Stimulated activated CD8-positive, alpha-beta memory T cell treated with anti-CD3 and anti-CD28 coated beads, Interleukin-15, amount 100 ng/mL, for 48 hours (primary cell): ENCODE measurements at regions not wholly inside any gene's neighbourhood (a gene's known extent, or its start where the extent isn't known, plus 50 kb on each side); places are given as distances from the start of the nearest gene placed in this dataset.

Experiments
- DNase-seq, 2 donors: peaks; one replicate each; pipeline ENCODE4 v3.0.0-alpha.2; 2020; ENCODE audit warnings: low read depth in 2 of 2

- DNase-seq, result no peak
These were observed 311.3 kb downstream of the TNS1 start for GRCh38 chr2:217691516-217691915.

DNA sequence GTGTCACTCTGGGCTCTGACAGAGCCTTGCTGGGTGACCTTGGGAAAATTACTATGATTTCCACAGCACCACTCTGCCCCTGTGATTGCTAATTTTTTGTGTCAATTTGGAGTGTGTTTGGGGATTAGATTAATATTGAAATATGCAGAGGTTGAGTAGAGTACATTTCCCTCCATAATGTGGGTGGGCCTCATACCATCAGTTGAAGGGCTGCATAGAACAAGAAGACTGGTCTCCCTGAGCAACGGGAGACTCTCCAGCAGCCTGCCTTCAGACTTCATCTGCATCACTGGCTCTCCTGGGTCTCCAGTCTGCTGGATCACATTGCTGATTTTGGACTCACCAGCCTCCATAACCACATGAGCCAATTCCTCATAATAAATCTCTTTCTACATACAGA, 313.7 kb downstream of the TNS1 start:
- no peak for DNase-seq

DNA sequence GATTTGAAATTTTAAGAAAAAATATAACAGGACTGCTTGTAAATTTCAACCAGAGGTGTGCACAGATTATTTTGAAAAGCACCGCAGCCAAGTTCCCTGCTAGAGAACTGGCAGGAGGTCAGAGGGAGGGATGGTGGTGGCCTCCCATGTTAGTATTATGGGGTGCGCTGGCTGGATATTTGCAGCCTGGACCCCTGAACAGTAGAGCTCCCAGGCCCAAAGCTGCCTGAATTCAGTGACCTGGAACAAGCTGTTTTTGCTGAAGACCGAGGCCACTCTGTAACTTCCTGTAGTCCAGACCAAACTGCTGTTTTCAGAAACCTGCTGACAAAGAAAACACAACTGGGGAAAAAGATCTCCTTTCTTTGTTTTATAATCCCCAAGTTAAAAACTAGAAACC, 314.3 kb downstream of the TNS1 start:
- no peak for DNase-seq

GRCh38 chr2:217687771-217688170, 315.0 kb downstream of the TNS1 start:
- DNase-seq, result no peak

GRCh38 chr2:217685255-217685605, 317.6 kb downstream of the TNS1 start:
- no peak for DNase-seq

DNA sequence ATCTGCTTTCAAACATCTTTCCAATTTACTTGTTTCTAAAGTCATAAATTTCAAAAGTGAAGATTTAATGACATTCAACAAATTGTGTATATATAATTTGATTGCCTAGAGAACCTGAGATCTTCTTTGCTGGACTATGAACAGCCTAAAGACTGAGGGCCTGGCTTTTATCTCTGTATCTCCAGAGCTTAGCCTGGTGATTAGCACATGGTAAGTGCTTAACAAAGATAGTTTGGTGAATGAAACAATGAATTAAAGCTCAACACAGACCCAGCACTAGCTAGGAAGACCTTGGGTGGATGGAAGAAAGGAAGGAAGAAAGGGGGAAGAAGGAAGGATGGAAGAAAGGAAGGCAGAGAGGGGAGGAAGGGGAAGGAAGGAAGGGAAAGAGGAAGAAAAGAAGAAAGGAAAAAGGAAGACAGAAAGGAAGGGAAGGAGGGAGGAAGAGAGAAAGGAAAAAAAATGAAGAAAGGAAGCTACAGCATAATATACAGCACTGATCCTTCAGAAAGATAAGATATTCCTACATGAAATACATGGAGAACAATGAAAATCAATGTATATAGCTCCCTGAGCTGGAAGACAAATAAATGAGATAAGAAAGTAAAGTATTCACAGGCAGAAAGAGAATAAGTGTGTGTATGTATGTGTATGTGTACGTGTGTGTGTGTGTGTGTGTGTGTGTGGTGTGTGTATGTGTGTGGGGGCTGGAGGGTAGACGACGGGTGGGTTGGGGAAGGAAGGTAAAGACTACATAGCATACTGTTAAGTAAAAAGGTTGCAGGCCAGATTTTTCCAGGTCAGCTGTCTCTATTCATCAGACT, 318.2 kb downstream of the TNS1 start:
- DNase-seq, result no peak

DNA sequence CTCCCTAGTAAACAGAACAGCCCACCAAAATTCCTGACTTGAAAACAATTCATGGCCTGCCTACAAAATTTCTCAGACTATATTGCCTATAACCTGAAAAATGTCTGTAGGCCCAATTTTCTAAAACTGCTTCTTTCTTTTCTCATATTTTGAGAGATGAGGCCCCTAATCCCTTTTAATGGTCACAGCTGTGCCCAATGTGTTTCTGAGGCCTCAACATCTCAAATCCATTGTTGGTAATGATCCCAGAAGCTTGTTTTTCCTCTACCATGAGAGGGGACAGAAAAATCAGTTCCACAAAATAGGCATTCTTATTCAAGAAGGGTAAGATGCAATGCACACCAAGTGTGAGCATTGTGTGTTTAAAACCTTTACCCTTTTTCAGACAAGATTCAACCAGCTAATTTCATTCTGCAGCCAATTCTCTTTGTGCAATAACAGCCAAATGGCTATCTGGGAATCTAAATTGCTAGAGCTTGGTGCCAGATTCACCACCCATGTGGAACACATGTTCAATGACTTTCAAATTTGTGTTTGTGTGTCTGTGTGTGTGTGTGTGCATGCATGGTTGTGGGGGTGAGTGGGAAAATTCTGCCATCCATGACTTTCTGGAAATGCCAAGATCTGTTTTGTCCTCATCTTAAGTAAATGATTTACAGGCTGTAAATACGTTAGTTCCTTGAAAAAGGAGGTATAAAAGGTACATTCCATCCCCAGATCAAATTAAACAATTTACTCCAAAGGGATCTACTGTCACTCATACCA, 319.5 kb downstream of the TNS1 start:
- DNase-seq, result no peak

- DNase-seq, result no peak
These were observed 321.0 kb downstream of the TNS1 start for GRCh38 chr2:217681791-217682190.

- no peak for DNase-seq
These were observed 322.4 kb downstream of the TNS1 start for GRCh38 chr2:217680381-217680780.

DNA sequence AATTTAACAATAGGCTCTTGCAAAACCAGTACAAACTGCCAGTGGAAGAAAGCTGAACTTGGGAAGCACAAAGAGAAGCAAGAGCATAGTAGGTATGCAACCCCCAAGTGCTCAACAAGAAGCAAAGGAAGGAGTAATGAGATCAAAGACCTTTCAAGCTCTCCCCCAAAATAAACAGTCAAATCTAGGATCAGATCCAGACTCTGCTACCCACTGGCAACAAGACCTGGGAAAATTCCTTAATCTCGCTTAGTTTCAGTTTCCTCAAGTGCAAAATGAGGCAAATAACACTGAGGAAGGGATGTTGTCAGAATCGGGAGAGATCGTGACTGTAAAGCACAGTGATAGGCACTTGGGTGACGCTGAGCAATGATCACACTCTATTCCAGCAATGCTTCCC, 329.2 kb downstream of the TNS1 start:
- no peak for DNase-seq

- no peak for DNase-seq
These were observed 330.3 kb downstream of the TNS1 start for GRCh38 chr2:217672472-217672871.

- no peak for DNase-seq
These were observed 330.9 kb downstream of the TNS1 start for GRCh38 chr2:217671871-217672270.

DNA sequence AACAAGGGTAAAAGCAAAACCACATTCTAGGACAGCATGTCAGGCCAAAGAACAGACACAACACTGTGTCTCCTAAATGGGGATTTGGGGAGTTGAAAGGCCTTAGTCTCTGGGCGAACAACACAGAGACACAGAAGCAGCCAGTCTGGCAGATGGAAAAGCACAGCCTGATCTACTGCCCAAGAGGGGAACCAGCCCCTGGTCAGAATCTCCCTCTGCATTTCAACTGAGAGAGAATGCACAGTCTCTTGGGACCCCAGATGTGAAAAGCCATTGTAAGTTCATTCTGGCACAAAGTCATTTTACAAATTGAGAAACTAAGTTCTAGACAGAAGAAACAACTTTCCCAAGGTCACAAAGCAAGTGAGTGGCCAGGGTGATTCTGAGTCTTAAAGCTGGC, 331.7 kb downstream of the TNS1 start:
- no peak for DNase-seq

DNA sequence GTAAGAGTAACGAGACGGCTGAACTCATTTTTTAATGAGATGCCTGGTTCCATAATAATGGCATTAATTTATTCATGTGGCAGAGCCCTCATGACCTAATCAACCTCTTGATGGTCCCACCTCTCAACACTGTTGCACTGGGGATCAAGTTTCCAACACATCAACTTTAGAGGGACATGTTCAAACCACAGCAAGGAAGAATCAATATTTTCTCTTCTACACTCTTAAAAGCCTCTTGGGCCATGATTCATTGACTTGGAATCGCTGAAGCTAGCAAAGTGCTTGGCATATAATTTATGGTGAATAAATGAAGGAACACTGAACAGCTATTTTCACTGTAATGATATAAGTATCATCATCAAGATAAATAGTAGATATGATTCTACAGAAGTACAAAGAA, 333.0 kb downstream of the TNS1 start:
- no peak for DNase-seq

- no peak for DNase-seq
These were observed 335.3 kb downstream of the TNS1 start for GRCh38 chr2:217667512-217667911.

DNA sequence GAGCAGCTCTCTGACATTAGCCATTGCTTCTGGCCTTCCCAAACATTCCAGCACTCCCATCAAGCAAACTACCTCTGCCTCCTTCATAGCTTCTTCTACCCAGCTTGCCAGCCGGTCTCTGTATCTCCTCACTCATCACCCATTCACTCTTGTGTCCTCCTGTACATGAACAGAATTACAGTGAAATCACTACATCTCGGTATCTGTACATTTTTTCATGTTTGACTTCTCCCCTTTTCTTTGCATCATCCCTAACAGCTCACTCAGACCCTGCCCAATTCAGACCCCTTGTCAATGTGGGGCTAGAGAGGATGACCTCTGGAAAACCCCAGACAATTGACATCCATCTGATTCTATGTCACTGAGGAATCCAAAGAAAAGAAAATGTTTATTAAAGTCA, 335.8 kb downstream of the TNS1 start:
- DNase-seq, result no peak

DNA sequence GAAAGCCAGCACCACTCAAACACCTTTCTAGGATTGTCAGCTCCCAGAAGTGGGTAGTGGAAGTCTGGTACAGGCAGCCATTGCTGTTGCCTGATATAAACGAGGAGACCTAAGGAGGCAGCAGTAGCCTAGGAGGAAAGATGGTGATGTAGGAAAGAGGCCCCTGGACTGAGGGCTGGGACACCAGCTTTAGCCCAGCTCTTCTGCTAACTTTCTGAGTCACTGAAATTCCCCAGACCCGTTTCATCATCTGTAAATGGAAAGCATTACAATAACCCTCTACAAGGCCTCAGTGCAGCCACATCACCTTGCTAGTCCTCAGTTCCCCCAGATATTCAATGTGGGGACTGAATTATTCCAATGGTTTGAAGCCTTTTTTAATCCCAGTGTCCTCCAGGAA, 336.5 kb downstream of the TNS1 start:
- DNase-seq, result no peak

DNA sequence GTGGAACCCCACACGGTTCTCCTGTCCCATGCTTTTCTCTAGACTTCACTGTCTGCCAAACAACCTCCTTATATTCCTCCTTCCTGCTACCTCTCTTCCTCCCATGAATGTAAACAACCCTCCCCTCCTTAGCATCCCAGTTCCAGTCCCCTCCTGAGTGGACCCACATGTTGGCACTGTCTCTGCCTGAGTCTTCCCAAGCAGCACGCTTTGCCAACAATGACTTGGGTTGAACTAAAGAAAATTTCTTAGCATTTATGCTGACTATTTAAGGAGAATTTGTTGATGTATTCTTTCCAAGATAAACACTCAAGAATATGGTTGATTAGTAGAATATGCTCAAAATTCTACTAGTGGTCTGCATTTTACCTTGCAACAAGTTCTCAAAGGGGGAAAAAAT, 338.0 kb downstream of the TNS1 start:
- DNase-seq, result no peak

- DNase-seq, result no peak
These were observed 339.7 kb downstream of the TNS1 start for GRCh38 chr2:217662984-217663602.

GRCh38 chr2:217661378-217661777, 341.4 kb downstream of the TNS1 start:
- DNase-seq, result no peak

- DNase-seq, result no peak
These were observed 342.4 kb downstream of the TNS1 start for GRCh38 chr2:217660423-217660822.

GRCh38 chr2:217658806-217659205, 344.0 kb downstream of the TNS1 start:
- DNase-seq, result no peak

DNA sequence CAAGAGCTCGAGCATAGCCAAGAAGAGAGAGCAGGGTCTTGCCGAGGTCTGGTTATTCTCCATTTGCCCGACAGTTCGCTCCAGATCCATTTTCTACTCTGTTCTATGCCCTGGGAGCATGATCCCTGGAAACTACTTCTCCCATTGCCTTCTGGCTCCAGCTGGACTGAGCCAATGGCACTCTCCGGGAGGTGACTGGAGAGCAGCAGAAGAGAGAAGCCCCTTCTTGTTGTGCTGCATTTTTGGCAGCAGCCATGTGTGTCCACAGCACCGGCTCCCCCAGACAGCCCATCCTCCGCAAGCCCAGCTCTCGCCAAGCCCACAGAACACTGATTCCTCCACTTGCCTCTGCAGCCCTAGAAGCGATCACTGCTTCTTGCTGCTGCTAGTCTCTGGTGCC, 345.5 kb downstream of the TNS1 start:
- no peak for DNase-seq
